B cell (primary cell): ENCODE measurements at regions not wholly inside any gene's neighbourhood (a gene's known extent, or its start where the extent isn't known, plus 50 kb on each side); places are given as distances from the start of the nearest gene placed in this dataset.

Source experiments
- ATAC-seq: fragments of 200-7000 bp; cut with Tn5 transposase; one replicate; pipeline ENCODE4 v1.10.0; 2021; ENCODE audit warnings: low read depth, mild to moderate bottlenecking, moderate number of reproducible peaks, moderate library complexity
- CTCF ChIA-PET: fragments of 350-600 bp; sonication (Branson Sonifier 250); formaldehyde crosslinking; loops from one replicate; lab custom pipeline; 2021; ENCODE audit warnings: antibody characterized with exemption, inconsistent platforms; lab: Charles Lee
- POLR2A ChIA-PET: fragments of 350-600 bp; sonication (Branson Sonifier 250); formaldehyde crosslinking; loops from one replicate; lab custom pipeline; 2021; ENCODE audit warnings: antibody characterized with exemption; lab: Charles Lee
- DNase-seq: peaks from one replicate; pipeline ENCODE4 v3.0.0; 2013
- H2AFZ ChIP-seq: 2 replicates; pipeline ENCODE4 v1.6.1; 2012; ENCODE audit warnings: mild to moderate bottlenecking, low read depth, low read length; ENCODE audit not compliant: insufficient read depth, poor library complexity, severe bottlenecking
- H3K27ac ChIP-seq, 2 donors: 1 replicate in 1 of 2; 2 replicates in 1 of 2; pipeline ENCODE4 v1.5.1; 2012 to 2013; ENCODE audit warnings: low read length in 2 of 2, mild to moderate bottlenecking in 2 of 2, moderate library complexity in 1 of 2
- H3K27me3 ChIP-seq, 4 experiments: fragments of 200-600 bp in 1 of 4; sonication (generic) in 1 of 4; replicated peaks in 1 of 4; 1 replicate in 2 of 4; 2 replicates in 2 of 4; pipeline versions ENCODE4 v1.6.1 to v1.7.0; 2013 to 2016; ENCODE audit warnings: low read length in 3 of 4, mild to moderate bottlenecking in 2 of 4, mixed read lengths in 1 of 4, moderate library complexity in 1 of 4; ENCODE audit not compliant: insufficient read depth in 4 of 4, control insufficient read depth in 3 of 4; ENCODE audit errors: control extremely low read depth in 1 of 4
- H3K36me3 ChIP-seq, 2 experiments: replicated peaks in 1 of 2; 1 replicate in 1 of 2; 2 replicates in 1 of 2; pipeline versions ENCODE4 v1.6.1 to v1.7.1; 2013; ENCODE audit warnings: low read length in 1 of 2; ENCODE audit not compliant: insufficient read depth in 2 of 2, control insufficient read depth in 1 of 2; ENCODE audit errors: control extremely low read depth in 1 of 2, extremely low read depth in 1 of 2
- H3K4me1 ChIP-seq, 2 donors: fragments of 200-600 bp in 1 of 2; sonication (generic) in 1 of 2; 1 replicate in 1 of 2; 2 replicates in 1 of 2; pipeline versions ENCODE4 v1.5.1 to v1.6.1; 2013 to 2017; ENCODE audit warnings: low read length in 2 of 2; ENCODE audit not compliant: control insufficient read depth in 2 of 2, insufficient read depth in 2 of 2
- H3K4me2 ChIP-seq: replicated peaks from 2 replicates; pipeline ENCODE3; 2012; ENCODE audit warnings: mild to moderate bottlenecking, low read depth, low read length; ENCODE audit not compliant: poor library complexity, severe bottlenecking
- H3K4me3 ChIP-seq, 5 experiments: fragments of 200-600 bp in 1 of 5; sonication (generic) in 1 of 5; 1 replicate in 3 of 5; 2 replicates in 2 of 5; pipeline versions ENCODE4 v1.5.1 to v1.7.0; 2011 to 2016; ENCODE audit warnings: low read length in 4 of 5, mild to moderate bottlenecking in 4 of 5, low read depth in 2 of 5, control low read depth in 1 of 5, moderate library complexity in 1 of 5; ENCODE audit not compliant: insufficient read depth in 1 of 5; ENCODE audit errors: control extremely low read depth in 1 of 5, extremely low read depth in 1 of 5
- H3K79me2 ChIP-seq: fragments of 200-600 bp; sonication (generic); one replicate; pipeline ENCODE4 v1.6.0; 2016; ENCODE audit warnings: low read length; ENCODE audit not compliant: control insufficient read depth, insufficient read depth
- H3K9ac ChIP-seq: fragments of 200-600 bp; sonication (generic); 2 replicates; pipeline ENCODE4 v1.6.1; 2017; ENCODE audit warnings: mild to moderate bottlenecking, low read length, moderate library complexity
- H3K9me3 ChIP-seq, 3 donors: one replicate each; pipeline versions ENCODE4 v1.6.1 to v1.7.1; 2013; ENCODE audit warnings: low read length in 2 of 3; ENCODE audit not compliant: control insufficient read depth in 2 of 3, insufficient read depth in 1 of 3; ENCODE audit errors: control extremely low read depth in 1 of 3
- H4K20me1 ChIP-seq: 2 replicates; pipeline ENCODE4 v1.6.0; 2012; ENCODE audit warnings: mild to moderate bottlenecking, low read length; ENCODE audit not compliant: insufficient read depth, control insufficient read depth, poor library complexity, severe bottlenecking
- H3K27ac Mint-ChIP-seq: one replicate; pipeline ENCODE4 v1.8.0; 2021; ENCODE audit warnings: mixed read lengths
- H3K27me3 Mint-ChIP-seq: one replicate; pipeline ENCODE4 v1.8.0; 2021; ENCODE audit warnings: mixed read lengths
- H3K4me1 Mint-ChIP-seq: one replicate; pipeline ENCODE4 v1.8.0; 2021; ENCODE audit warnings: mixed read lengths
- H3K4me3 Mint-ChIP-seq: one replicate; pipeline ENCODE4 v1.8.0; 2021; ENCODE audit warnings: mixed read lengths
- H3K9me3 Mint-ChIP-seq: one replicate; pipeline ENCODE4 v1.8.0; 2022; ENCODE audit warnings: mixed read lengths; ENCODE audit not compliant: insufficient read depth
- EZH2 ChIP-seq: IDR thresholded peaks from 2 replicates; pipeline ENCODE4 v1.6.1; 2012; ENCODE audit warnings: borderline replicate concordance, low read depth, mild to moderate bottlenecking, moderate library complexity, low read length; ENCODE audit not compliant: insufficient read depth, poor library complexity, severe bottlenecking
- WGBS: methylation state at CpG from one replicate; pipeline ENCODE4 v1.1.5; 2013; ENCODE audit warnings: missing lambda C conversion rate; ENCODE audit not compliant: insufficient coverage; 5-methylcytosine and 5-hydroxymethylcytosine counted together
- intact Hi-C: fragments of 100-400 bp; cut with micrococcal nuclease; formaldehyde crosslinking; loops from one replicate; pipeline ENCODE4 v1.10.0; 2022
- TF ChIP-seq, protein P1 (sequence below): fragments of 200-600 bp; IDR thresholded peaks from one replicate; pipeline ENCODE4 v1.8.0; 2022; ENCODE audit warnings: antibody characterized with exemption, mild to moderate bottlenecking

DNA sequence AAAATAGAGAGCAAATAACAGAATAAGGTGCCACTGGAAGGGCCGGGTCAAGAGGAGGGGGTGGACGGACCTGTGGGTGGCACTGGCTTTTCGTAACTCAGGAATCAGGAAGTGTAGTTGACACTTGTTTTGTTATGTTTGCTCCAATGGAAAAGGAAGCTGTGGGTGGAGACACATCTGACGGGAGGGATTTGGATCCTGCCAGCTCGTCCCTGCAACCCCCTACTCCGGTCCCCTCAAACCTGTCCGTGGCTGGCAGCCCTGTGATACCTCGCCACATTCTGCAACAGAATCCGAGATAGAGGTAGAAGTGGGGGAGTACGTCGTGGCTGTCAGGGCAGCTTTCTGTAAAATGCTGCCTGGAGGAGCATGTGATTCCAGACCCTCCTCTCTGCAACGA, 104.2 kb upstream of the IER5L start:
- ChIA-PET CTCF (no interaction called here), POLR2A (no interaction called here)
- no peaks in the 10 kb centered on the region for H3K79me2 ChIP-seq
- H3K4me3 ChIP-seq, result peak overlapping the region in 1 of 5 experiments; percentile 28
- H3K27me3 ChIP-seq, result peaks cover 0 to 9% (median under 1%) of the 10 kb centered on the region in 4 experiments
- 45% methylated on average over 11 of the region's 12 CpGs for WGBS
- no peak overlapping the region for H3K9ac ChIP-seq
- no peak for TF ChIP-seq EZH2
- TF ChIP-seq, protein P1, sequence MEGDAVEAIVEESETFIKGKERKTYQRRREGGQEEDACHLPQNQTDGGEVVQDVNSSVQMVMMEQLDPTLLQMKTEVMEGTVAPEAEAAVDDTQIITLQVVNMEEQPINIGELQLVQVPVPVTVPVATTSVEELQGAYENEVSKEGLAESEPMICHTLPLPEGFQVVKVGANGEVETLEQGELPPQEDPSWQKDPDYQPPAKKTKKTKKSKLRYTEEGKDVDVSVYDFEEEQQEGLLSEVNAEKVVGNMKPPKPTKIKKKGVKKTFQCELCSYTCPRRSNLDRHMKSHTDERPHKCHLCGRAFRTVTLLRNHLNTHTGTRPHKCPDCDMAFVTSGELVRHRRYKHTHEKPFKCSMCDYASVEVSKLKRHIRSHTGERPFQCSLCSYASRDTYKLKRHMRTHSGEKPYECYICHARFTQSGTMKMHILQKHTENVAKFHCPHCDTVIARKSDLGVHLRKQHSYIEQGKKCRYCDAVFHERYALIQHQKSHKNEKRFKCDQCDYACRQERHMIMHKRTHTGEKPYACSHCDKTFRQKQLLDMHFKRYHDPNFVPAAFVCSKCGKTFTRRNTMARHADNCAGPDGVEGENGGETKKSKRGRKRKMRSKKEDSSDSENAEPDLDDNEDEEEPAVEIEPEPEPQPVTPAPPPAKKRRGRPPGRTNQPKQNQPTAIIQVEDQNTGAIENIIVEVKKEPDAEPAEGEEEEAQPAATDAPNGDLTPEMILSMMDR, result no peak
- Mint-ChIP-seq H3K27ac (no peak overlapping the region), H3K9me3 (no peaks in the 10 kb centered on the region), H3K4me3 (no peak overlapping the region), H3K4me1 (no peaks in the 10 kb centered on the region), H3K27me3 (peaks cover 7% of the 10 kb centered on the region)
- H3K27ac ChIP-seq, result no peak overlapping the region
- DNase-seq, result no peak
- no peaks in the 10 kb centered on the region for H3K9me3 ChIP-seq
- intact Hi-C loops, result no loop called here
- no peak for ATAC-seq
- no peaks in the 10 kb centered on the region for H3K36me3 ChIP-seq
- H2AFZ ChIP-seq, result no peak overlapping the region
- no peaks in the 10 kb centered on the region for H3K4me1 ChIP-seq
- no peaks in the 10 kb centered on the region for H4K20me1 ChIP-seq
- no peak overlapping the region for H3K4me2 ChIP-seq

GRCh38 chr9:129281506-129282145, 103.6 kb upstream of the IER5L start:
- ChIA-PET POLR2A (no interaction called here), CTCF (no interaction called here)
- Histone ChIP-seq H3K27me3 (peaks cover 0 to 15% (median 1%) of the 10 kb centered on the region in 4 experiments), H3K4me2 (no peak overlapping the region), H3K36me3 (no peaks in the 10 kb centered on the region), H3K4me1 (no peaks in the 10 kb centered on the region), H3K4me3 (no peak overlapping the region), H4K20me1 (no peaks in the 10 kb centered on the region), H3K9ac (no peak overlapping the region), H3K9me3 (no peaks in the 10 kb centered on the region), H3K27ac (no peak overlapping the region), H2AFZ (no peak overlapping the region), H3K79me2 (no peaks in the 10 kb centered on the region)
- Mint-ChIP-seq H3K9me3 (no peaks in the 10 kb centered on the region), H3K4me1 (no peaks in the 10 kb centered on the region), H3K27me3 (peaks cover 14% of the 10 kb centered on the region), H3K27ac (no peak overlapping the region), H3K4me3 (no peak overlapping the region)
- ATAC-seq (no peak), DNase-seq (no peak)
- 98% methylated on average over 13 of the region's 16 CpGs for WGBS
- TF ChIP-seq EZH2, result no peak
- TF ChIP-seq, protein P1, result no peak
- intact Hi-C loops, result no loop called here
